Gastroesophageal sphincter (tissue), 3 donors: ENCODE measurements at regions not wholly inside any gene's neighbourhood (a gene's known extent, or its start where the extent isn't known, plus 50 kb on each side); places are given as distances from the start of the nearest gene placed in this dataset.

Experiments
- POLR2A ChIP-seq, 2 donors: fragments of 450-650 bp; IDR thresholded peaks; one replicate each; pipeline ENCODE4 v1.6.1; 2017; ENCODE audit warnings: antibody characterized with exemption in 2 of 2, mild to moderate bottlenecking in 2 of 2, moderate library complexity in 1 of 2
- TF ChIP-seq, protein P1 (sequence below), 4 experiments: fragments of 200-600 bp in 2 of 4; fragments of 450-650 bp in 2 of 4; sonication (generic) in 1 of 4; IDR thresholded peaks; one replicate each; pipeline ENCODE4 v1.5.1; 2017 to 2019; ENCODE audit warnings: antibody characterized with exemption in 4 of 4, mild to moderate bottlenecking in 2 of 4, moderate library complexity in 2 of 4

DNA sequence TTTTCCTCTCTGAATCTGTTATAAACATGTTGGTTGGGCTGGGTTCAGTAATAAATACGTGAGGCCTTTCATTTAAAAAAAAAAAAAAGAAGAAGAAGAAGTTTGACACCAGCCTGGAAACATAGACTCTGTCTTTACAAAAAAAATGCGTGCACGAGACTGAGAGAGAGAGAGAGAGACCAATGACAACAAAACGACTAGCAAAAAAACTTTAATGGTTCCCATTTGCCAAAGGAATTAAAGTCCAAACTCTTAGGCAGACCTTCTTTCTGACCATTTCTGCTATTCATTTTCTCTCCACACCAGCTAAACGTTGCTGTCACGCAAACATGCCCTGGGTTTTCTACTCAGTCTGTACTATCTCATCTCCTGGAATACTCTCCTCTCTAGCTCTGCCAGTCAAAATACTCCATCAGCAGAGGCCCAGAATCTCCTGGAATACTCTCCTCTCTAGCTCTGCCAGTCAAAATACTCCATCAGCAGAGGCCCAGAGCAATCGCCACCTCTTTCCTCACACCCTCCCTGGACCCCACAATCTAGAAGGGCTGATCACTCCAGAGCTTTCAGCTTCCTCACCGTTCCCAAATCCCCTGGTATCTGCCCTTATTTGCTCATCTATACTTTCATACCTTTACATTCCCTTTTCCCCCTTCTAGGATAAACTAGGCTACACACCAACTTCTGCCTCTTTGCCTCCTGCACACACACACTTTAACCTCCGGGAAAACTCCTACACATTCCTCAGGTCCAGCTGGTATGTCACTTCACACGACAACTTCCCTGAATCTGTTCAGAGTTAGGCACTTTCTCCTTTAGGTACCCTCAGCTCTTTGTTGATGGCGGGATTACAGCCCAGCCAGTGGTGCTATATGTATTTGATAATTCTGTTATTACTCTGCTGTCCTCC lies 100.0 kb downstream of the CDC7 start:
- TF ChIP-seq, protein P1, sequence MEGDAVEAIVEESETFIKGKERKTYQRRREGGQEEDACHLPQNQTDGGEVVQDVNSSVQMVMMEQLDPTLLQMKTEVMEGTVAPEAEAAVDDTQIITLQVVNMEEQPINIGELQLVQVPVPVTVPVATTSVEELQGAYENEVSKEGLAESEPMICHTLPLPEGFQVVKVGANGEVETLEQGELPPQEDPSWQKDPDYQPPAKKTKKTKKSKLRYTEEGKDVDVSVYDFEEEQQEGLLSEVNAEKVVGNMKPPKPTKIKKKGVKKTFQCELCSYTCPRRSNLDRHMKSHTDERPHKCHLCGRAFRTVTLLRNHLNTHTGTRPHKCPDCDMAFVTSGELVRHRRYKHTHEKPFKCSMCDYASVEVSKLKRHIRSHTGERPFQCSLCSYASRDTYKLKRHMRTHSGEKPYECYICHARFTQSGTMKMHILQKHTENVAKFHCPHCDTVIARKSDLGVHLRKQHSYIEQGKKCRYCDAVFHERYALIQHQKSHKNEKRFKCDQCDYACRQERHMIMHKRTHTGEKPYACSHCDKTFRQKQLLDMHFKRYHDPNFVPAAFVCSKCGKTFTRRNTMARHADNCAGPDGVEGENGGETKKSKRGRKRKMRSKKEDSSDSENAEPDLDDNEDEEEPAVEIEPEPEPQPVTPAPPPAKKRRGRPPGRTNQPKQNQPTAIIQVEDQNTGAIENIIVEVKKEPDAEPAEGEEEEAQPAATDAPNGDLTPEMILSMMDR (IDR thresholded peaks at IDR 0.05): no peak
- TF ChIP-seq POLR2A (IDR thresholded peaks at IDR 0.05): no peak
